Ovary (tissue), 7 donors: ENCODE measurements at regions not wholly inside any gene's neighbourhood (a gene's known extent, or its start where the extent isn't known, plus 50 kb on each side); places are given as distances from the start of the nearest gene placed in this dataset.

Experiments
- DNase-seq, 5 donors: peaks; one replicate each; pipeline ENCODE4 v3.0.0-alpha.2; 2019 to 2020
- H3K27ac ChIP-seq, 2 donors: fragments of 200-600 bp; one replicate each; pipeline versions ENCODE4 v1.5.1 to v1.8.0; 2019 to 2022
- H3K27me3 ChIP-seq: fragments of 200-600 bp; one replicate; pipeline ENCODE4 v1.8.0; 2022
- H3K36me3 ChIP-seq: fragments of 200-600 bp; sonication (generic); one replicate; pipeline ENCODE4 v1.5.1; 2019
- H3K4me1 ChIP-seq: one replicate; pipeline ENCODE4 v1.8.1; 2013; ENCODE audit warnings: mild to moderate bottlenecking, moderate library complexity; ENCODE audit not compliant: insufficient read depth
- H3K4me3 ChIP-seq: fragments of 200-600 bp; sonication (generic); one replicate; pipeline ENCODE4 v1.5.1; 2017
- H3K9me3 ChIP-seq, 2 donors: fragments of 200-600 bp in 1 of 2; sonication (generic) in 1 of 2; one replicate each; pipeline versions ENCODE4 v1.5.1 to v1.8.1; 2013 to 2019; ENCODE audit warnings: mild to moderate bottlenecking in 1 of 2, moderate library complexity in 1 of 2
- EP300 ChIP-seq: sonication (generic); formaldehyde crosslinking; IDR thresholded peaks from one replicate; pipeline ENCODE4 v1.6.1; 2017; ENCODE audit warnings: antibody characterized with exemption
- POLR2A ChIP-seq: fragments of 450-650 bp; IDR thresholded peaks from one replicate; pipeline ENCODE4 v1.6.1; 2017; ENCODE audit warnings: antibody characterized with exemption, mild to moderate bottlenecking, moderate library complexity
- WGBS, 3 donors: extraction: QIAGEN DNeasy Blood & Tissue Kit in 1 of 3; methylation state at CpG; one replicate each; pipeline versions ENCODE4 v1.1.5 to v1.1.7; 2013 to 2017; 5-methylcytosine and 5-hydroxymethylcytosine counted together
- intact Hi-C, 4 donors: fragments of 100-400 bp; cut with DNase I; formaldehyde crosslinking; loops; one replicate each; pipeline versions ENCODE4 v1.11.0 to v1.15.1; 2022 to 2023
- TF ChIP-seq, protein P1 (sequence below), 3 donors: fragments of 450-650 bp in 2 of 3; fragments of 200-600 bp in 1 of 3; IDR thresholded peaks; one replicate each; pipeline versions ENCODE4 v1.5.1 to v1.8.0; 2016 to 2022; ENCODE audit warnings: antibody characterized with exemption in 3 of 3, mild to moderate bottlenecking in 1 of 3
- donor health status: DM: no; HTN: no; CAD: no; lungs with moderate emphysema.
- donor health status: DM: no; HTN: no; CAD: no.
- donor health status: Bipolar disorder and iron deficiency.
- donor health status: DM: no; HTN: no; CAD: no.
- donor health status: DM: yes; HTN: yes; CAD: no.

DNA sequence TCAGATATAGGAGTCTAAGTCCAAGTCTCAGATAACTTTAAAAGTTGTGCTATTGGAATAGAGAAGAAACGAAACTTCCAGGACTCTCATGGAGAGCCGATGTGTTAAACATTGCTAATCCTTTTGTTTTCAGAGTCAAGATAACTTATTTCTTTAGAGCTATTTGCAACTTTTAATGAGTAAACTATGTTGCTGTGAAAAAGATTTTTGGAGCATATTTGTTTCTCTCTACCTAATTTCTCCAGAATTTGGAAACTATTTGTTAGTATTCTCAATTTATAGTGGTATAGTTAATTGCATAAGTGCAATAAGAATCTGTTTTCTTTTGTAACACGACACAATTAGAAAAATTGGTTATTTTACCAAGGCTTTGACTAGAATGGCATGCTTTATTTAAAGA is 588.9 kb downstream of the NTRK3 start:
- no peaks in the 10 kb centered on the region for H3K36me3 ChIP-seq
- H3K4me1 ChIP-seq, result no peaks in the 10 kb centered on the region
- WGBS, 3 donors, result 86 to 89% (median 86%) methylated on average over 3 of the region's 3 CpGs
- H3K4me3 ChIP-seq, result no peak overlapping the region
- no peaks in the 10 kb centered on the region for H3K9me3 ChIP-seq
- TF ChIP-seq POLR2A (no peak), EP300 (no peak)
- TF ChIP-seq, protein P1, sequence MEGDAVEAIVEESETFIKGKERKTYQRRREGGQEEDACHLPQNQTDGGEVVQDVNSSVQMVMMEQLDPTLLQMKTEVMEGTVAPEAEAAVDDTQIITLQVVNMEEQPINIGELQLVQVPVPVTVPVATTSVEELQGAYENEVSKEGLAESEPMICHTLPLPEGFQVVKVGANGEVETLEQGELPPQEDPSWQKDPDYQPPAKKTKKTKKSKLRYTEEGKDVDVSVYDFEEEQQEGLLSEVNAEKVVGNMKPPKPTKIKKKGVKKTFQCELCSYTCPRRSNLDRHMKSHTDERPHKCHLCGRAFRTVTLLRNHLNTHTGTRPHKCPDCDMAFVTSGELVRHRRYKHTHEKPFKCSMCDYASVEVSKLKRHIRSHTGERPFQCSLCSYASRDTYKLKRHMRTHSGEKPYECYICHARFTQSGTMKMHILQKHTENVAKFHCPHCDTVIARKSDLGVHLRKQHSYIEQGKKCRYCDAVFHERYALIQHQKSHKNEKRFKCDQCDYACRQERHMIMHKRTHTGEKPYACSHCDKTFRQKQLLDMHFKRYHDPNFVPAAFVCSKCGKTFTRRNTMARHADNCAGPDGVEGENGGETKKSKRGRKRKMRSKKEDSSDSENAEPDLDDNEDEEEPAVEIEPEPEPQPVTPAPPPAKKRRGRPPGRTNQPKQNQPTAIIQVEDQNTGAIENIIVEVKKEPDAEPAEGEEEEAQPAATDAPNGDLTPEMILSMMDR (IDR thresholded peaks at IDR 0.05), result no peak
- intact Hi-C loops, result no loop called here
- DNase-seq, result no peak
- H3K27me3 ChIP-seq, result no peaks in the 10 kb centered on the region
- no peak overlapping the region for H3K27ac ChIP-seq

DNA sequence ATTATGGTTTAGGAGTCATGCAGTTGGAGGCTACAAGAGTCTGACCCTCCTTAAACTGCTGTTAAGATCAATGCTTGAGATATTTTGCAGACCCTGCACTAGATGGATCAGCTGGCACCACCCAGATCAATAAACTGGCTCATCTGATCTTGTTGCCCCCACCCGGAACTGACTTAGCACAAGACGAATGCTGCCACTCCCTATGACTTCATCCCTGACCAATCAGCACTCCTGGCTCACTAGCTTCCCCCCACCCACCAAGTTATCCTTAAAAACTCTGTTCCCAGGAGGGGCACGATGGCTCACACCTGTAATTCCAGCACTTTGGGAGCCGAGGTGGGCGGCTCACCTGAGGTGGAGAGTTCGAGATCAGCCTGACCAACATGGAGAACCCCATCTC is 594.0 kb downstream of the NTRK3 start:
- H3K27me3 ChIP-seq, result no peaks in the 10 kb centered on the region
- DNase-seq, result no peak
- intact Hi-C loops, result no loop called here
- no peaks in the 10 kb centered on the region for H3K4me1 ChIP-seq
- no peaks in the 10 kb centered on the region for H3K9me3 ChIP-seq
- no peak overlapping the region for H3K4me3 ChIP-seq
- no peaks in the 10 kb centered on the region for H3K36me3 ChIP-seq
- H3K27ac ChIP-seq, result no peak overlapping the region
- TF ChIP-seq, protein P1 (IDR thresholded peaks at IDR 0.05), result no peak
- no peak for TF ChIP-seq POLR2A
- no peak for TF ChIP-seq EP300
- 88 to 93% (median 89%) methylated on average over 6 of the region's 6 CpGs for WGBS, 3 donors

DNA sequence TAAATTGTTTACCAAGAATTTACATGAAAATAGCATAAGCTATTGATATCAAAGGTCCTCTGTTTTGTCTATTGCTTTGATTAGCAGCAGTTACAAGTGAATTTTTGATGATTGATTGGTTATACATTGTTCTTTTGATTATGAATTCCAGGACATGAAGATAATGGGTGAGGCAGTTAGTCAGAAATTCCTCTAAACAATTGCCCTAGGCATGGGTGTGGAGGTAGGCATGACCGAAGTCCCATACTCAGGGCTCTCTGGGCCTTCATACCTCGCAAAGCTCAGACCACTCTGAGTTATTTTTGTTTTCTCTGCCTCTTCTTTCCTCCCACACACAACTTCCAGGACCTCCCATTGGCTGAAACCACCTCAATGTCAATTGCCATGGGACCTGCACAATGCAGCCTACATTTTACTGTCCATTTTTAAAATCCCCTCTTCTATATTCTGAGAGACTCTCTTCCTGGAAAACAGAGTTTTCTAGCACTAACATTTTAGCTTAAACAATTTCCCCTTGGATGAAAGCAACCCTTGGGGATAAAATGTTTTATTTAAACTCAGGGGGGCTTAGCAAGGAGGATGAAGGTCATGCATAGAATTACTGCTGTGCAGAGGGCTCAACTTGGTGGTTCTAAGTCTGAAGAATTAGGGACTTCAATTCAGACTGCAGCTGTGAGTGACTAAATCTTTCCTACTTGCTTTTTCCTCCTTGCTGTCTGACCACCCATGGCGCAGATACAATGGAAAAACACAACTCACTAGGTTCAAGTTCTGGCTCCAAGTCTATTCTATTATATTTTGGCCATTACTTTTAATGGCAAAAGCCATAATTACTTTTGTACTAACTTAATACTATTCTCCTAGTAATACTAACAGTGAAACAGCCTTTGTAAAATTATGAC is 594.8 kb downstream of the NTRK3 start:
- WGBS, 3 donors, result 72 to 86% (median 83%) methylated on average over 3 of the region's 3 CpGs
- H3K36me3 ChIP-seq, result no peaks in the 10 kb centered on the region
- no peaks in the 10 kb centered on the region for H3K9me3 ChIP-seq
- H3K27me3 ChIP-seq, result no peaks in the 10 kb centered on the region
- TF ChIP-seq POLR2A (no peak), EP300 (no peak)
- TF ChIP-seq, protein P1 (IDR thresholded peaks at IDR 0.05), result no peak
- H3K4me1 ChIP-seq, result no peaks in the 10 kb centered on the region
- no peak overlapping the region for H3K27ac ChIP-seq
- intact Hi-C loops, result no loop called here
- DNase-seq, result no peak
- H3K4me3 ChIP-seq, result no peak overlapping the region

DNA sequence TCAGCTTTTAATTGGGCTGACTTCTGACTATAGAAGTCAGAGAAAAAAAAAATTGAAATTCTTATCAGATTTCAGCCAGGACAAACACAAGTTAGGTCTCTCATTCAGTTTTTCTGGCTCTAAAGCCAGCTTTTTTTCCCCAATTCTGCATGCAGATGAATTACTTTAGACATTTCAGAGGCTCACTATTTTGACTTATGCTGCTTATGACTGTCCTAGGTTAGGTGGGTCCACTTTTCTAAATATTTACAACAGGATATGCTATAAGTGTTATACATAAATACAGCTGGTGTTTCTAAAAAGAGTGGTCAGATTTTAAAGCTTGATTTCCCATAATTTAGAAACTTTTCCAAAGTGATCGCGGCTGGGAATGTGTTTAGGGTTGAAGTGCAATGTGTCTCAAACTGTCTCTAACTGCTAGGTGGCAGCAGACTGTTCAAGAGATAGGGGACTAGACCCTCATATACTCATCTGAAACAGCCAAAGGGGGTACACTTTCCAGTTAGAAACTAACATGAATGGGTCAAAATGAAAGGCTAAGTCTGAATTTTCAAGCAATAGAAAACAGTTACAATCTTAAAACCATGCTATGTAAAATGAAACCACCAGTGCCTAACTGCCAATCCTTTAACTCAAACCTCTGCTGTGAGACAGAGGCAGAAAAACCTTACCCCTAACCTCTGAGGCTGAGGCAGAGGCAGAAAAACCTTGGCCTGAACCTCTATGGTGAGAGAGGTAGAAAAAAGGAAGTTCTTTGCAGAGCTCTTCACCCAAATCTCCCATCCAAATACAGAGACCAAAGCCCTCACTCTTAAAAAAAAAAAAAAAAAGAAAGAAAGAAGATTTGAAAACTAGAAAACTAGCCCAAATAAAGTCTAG is 596.0 kb downstream of the NTRK3 start:
- no peaks in the 10 kb centered on the region for H3K9me3 ChIP-seq
- intact Hi-C loops, result no loop called here
- H3K27ac ChIP-seq, result no peak overlapping the region
- TF ChIP-seq, protein P1 (IDR thresholded peaks at IDR 0.05), result no peak
- DNase-seq, result no peak
- H3K27me3 ChIP-seq, result no peaks in the 10 kb centered on the region
- H3K4me1 ChIP-seq, result no peaks in the 10 kb centered on the region
- 64 to 79% (median 76%) methylated on average over 2 of the region's 2 CpGs for WGBS, 3 donors
- H3K36me3 ChIP-seq, result no peaks in the 10 kb centered on the region
- H3K4me3 ChIP-seq, result no peak overlapping the region
